NCI-H774 (cell line): ENCODE measurements at regions not wholly inside any gene's neighbourhood (a gene's known extent, or its start where the extent isn't known, plus 50 kb on each side); places are given as distances from the start of the nearest gene placed in this dataset.

Source experiments
- DNase-seq: peaks from one replicate; lab custom pipeline; 2025; lab: John Stamatoyannopoulos, UW

DNA sequence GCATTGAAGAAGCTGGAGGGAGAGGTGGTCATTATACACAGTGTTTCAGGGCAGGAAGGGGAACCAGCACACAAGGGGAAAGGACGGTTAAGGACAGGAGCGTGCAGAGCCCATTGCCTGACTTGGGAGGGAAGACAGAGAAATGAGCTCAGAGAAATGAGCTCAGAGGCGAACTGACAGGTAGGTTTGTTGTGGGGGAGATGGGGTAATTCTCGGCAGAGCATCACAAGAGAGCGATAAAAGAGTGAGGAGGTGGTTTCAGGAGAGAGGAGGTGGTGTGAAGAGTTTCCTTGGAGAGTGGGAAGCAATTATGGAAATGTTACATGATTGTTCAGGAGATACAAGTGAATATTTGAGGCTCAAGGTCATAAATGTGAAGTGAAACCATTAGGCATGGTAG, 61.0 kb downstream of the MRGPRX1 start:
- no peak for DNase-seq

DNA sequence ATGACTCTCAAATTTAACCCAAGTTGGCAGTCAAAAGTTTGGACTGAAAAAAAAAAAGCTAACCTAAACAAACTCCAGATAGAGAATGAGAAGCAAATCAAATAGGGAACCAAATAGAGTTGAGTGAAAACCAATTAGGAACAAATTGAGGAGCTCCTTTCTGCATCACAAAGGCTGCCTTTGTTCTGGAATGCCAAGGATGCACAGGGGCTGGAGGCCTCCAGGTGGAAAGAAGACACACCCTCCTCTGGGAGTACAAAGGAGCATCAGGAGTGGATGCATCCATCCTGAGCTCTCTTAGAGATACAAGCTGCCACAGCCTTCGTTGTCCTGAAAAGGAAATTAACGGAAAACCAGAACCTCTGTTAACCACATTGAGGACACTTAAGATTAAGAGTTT, 73.3 kb downstream of the MRGPRX1 start:
- DNase-seq, result no peak

DNA sequence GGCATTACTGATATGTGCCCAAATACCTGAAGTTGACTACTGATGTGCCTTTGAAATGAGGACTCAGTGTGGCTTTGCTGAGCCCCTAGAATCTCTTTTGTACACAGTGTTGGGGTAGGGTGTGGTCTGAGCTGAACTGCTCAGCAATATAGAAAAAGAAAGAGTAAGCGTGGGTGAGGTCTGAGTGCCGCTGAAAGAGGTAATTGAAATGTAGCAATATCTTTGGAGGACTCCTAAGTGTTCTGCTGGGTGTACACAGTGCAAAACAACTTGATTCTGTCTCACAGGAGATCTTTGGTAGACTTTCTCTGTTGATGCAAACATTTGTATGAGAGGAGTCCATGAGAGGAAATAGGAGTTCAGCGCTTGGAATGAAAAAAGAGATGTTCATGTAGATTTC, 73.7 kb upstream of the PTPN5 start:
- DNase-seq, result no peak

DNA sequence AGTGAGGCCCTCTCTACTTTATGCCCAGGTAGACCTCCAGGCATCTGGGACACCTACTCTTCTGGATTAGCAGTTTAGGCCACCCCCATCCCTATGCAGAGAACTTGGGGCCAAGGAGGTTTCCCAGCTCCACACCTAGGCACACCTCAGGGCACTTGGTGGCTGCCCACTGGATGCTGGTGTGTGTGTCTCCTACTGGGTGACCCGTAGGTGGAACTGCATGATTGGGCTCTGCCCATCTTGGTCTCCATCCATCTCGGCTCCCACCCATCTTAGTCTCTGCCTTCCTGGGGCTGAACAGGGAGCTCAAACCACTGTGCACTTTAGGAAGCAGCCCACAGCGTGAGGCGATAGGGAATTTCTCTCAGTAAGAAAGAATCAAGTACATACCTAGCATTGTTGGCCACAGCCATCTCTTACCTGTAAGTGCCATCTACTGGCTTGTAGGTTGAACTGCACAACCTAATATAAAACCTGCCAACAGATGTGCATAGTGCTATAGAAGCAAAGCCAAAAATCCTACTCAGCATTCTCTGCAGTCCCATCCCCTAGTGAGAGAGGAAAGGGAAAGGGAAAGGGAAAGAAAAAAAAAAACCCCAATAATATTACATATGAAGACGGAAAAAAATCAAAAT, 61.6 kb upstream of the PTPN5 start:
- DNase-seq, result peak; percentile 5

DNA sequence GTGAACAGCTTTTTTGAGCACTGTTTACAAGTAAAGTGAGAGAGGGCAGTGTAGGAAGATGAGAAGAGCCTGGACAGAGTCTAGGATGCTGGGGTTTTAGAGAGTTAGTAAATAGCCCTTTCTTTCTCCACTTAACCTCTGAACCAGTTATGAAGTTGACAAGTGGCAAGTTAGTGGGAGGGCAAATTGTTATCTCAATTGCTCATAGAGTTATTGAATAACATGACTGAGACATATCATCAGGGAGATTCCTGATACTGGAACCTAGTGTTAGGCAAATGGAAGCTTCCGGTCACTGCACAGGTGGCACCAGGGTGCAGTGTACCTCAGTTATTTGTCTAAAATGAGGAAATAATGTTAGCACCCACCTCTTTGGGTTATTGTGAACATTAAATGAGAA, 57.8 kb upstream of the PTPN5 start:
- no peak for DNase-seq

DNA sequence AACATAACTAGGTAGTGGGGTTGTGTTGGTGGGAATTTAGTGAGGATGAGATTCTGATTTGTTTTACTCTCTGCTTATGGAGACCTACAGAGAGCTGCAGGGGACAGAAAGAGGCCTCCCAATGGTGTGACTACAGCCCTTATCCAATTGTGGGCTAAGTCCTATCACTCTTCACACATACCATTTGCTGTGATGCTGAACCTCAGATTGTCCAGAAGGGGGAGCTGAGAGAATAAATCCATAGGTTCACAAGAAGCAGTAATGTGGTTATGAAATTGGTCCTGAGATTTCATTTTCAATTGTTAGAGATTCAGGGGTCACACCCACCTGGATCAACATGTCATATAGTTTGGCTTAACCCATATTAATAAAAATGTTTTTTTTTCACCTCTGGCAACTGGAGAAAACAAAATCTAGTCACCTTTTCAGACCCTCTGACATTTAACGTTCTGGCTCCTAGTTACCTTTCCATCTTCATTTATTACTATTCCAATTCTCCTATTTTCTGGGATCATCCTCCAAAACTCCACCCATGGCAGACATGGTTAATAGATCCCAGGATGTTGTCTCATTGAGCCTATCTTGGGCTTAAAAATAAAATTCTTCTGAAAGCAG, 53.3 kb upstream of the PTPN5 start:
- no peak for DNase-seq
